ENCODE measurements at regions not wholly inside any gene's neighbourhood (a gene's known extent, or its start where the extent isn't known, plus 50 kb on each side); places are given as distances from the start of the nearest gene placed in this dataset.

- no peak overlapping the region for H3K27ac Mint-ChIP-seq
- no peaks in the 10 kb centered on the region for H3K4me1 Mint-ChIP-seq (ENCODE audit: low read depth)
- no peak overlapping the region for H3K4me3 Mint-ChIP-seq
- no peaks in the 10 kb centered on the region for H3K9me3 Mint-ChIP-seq
- peaks cover 3% of the 10 kb centered on the region for H3K27me3 Mint-ChIP-seq (ENCODE audit: low read depth)
- DNase-seq (ENCODE audit: low spot score): no peak
- H3K36me3 Mint-ChIP-seq (ENCODE audit: low read depth): no peaks in the 10 kb centered on the region
Measured at GRCh38 chr12:88327276-88327675, 185.2 kb downstream of the TMTC3 start.

GRCh38 chr12:88328090-88328489 is 186.0 kb downstream of the TMTC3 start:
- Mint-ChIP-seq H3K36me3 (ENCODE audit: low read depth) (no peaks in the 10 kb centered on the region), H3K4me3 (no peak overlapping the region), H3K27ac (no peak overlapping the region), H3K27me3 (ENCODE audit: low read depth) (peaks cover 6% of the 10 kb centered on the region), H3K9me3 (no peaks in the 10 kb centered on the region), H3K4me1 (ENCODE audit: low read depth) (no peaks in the 10 kb centered on the region)
- DNase-seq (ENCODE audit: low spot score): no peak

- no peak overlapping the region for H3K4me3 Mint-ChIP-seq
- peaks cover 2% of the 10 kb centered on the region for H3K4me1 Mint-ChIP-seq (ENCODE audit: low read depth)
- H3K9me3 Mint-ChIP-seq: no peaks in the 10 kb centered on the region
- H3K27ac Mint-ChIP-seq: no peak overlapping the region
- no peaks in the 10 kb centered on the region for H3K36me3 Mint-ChIP-seq (ENCODE audit: low read depth)
- H3K27me3 Mint-ChIP-seq (ENCODE audit: low read depth): peaks cover 6% of the 10 kb centered on the region
- DNase-seq (ENCODE audit: low spot score): no peak
Measured at GRCh38 chr12:88329833-88330232, 187.7 kb downstream of the TMTC3 start.

GRCh38 chr12:88334271-88334670 is 192.2 kb downstream of the TMTC3 start:
- Mint-ChIP-seq H3K4me1 (ENCODE audit: low read depth) (peaks cover 2% of the 10 kb centered on the region), H3K9me3 (no peaks in the 10 kb centered on the region), H3K27ac (no peak overlapping the region), H3K27me3 (ENCODE audit: low read depth) (peaks cover 3% of the 10 kb centered on the region), H3K4me3 (no peak overlapping the region), H3K36me3 (ENCODE audit: low read depth) (no peaks in the 10 kb centered on the region)
- DNase-seq (ENCODE audit: low spot score): no peak

- Mint-ChIP-seq H3K4me3 (no peak overlapping the region), H3K27me3 (ENCODE audit: low read depth) (peaks cover 3% of the 10 kb centered on the region), H3K27ac (no peak overlapping the region), H3K9me3 (peaks cover 3% of the 10 kb centered on the region), H3K36me3 (ENCODE audit: low read depth) (no peaks in the 10 kb centered on the region), H3K4me1 (ENCODE audit: low read depth) (peaks cover 4% of the 10 kb centered on the region)
- DNase-seq (ENCODE audit: low spot score): no peak
Measured at GRCh38 chr12:88336076-88336739, 194.1 kb downstream of the TMTC3 start.

- Mint-ChIP-seq H3K9me3 (peaks cover 3% of the 10 kb centered on the region), H3K27me3 (ENCODE audit: low read depth) (no peaks in the 10 kb centered on the region), H3K4me1 (ENCODE audit: low read depth) (peaks cover 4% of the 10 kb centered on the region), H3K4me3 (no peak overlapping the region), H3K36me3 (ENCODE audit: low read depth) (no peaks in the 10 kb centered on the region), H3K27ac (no peak overlapping the region)
- DNase-seq (ENCODE audit: low spot score): no peak
Measured at GRCh38 chr12:88338486-88338885, 196.4 kb downstream of the TMTC3 start.

- H3K4me3 Mint-ChIP-seq: no peak overlapping the region
- no peak overlapping the region for H3K27ac Mint-ChIP-seq
- peaks cover 3% of the 10 kb centered on the region for H3K9me3 Mint-ChIP-seq
- H3K27me3 Mint-ChIP-seq (ENCODE audit: low read depth): no peaks in the 10 kb centered on the region
- DNase-seq (ENCODE audit: low spot score): no peak
- H3K4me1 Mint-ChIP-seq (ENCODE audit: low read depth): peaks cover 2% of the 10 kb centered on the region
- H3K36me3 Mint-ChIP-seq (ENCODE audit: low read depth): no peaks in the 10 kb centered on the region
Measured at GRCh38 chr12:88339254-88339949, 197.3 kb downstream of the TMTC3 start.

GRCh38 chr12:88339966-88340365 is 197.9 kb downstream of the TMTC3 start:
- H3K9me3 Mint-ChIP-seq: peaks cover 3% of the 10 kb centered on the region
- H3K4me1 Mint-ChIP-seq (ENCODE audit: low read depth): peaks cover 2% of the 10 kb centered on the region
- H3K4me3 Mint-ChIP-seq: no peak overlapping the region
- no peak overlapping the region for H3K27ac Mint-ChIP-seq
- no peaks in the 10 kb centered on the region for H3K36me3 Mint-ChIP-seq (ENCODE audit: low read depth)
- no peaks in the 10 kb centered on the region for H3K27me3 Mint-ChIP-seq (ENCODE audit: low read depth)
- DNase-seq (ENCODE audit: low spot score): no peak

- DNase-seq (ENCODE audit: low spot score): no peak
- Mint-ChIP-seq H3K27ac (no peak overlapping the region), H3K4me1 (ENCODE audit: low read depth) (peaks cover 2% of the 10 kb centered on the region), H3K9me3 (peaks cover 3% of the 10 kb centered on the region), H3K36me3 (ENCODE audit: low read depth) (no peaks in the 10 kb centered on the region), H3K27me3 (ENCODE audit: low read depth) (no peaks in the 10 kb centered on the region), H3K4me3 (no peak overlapping the region)
Measured at GRCh38 chr12:88342251-88342806, 200.2 kb downstream of the TMTC3 start.

- H3K27me3 Mint-ChIP-seq (ENCODE audit: low read depth): no peaks in the 10 kb centered on the region
Measured at GRCh38 chr12:88351146-88351545, 209.0 kb downstream of the TMTC3 start.

GRCh38 chr12:88354691-88355090 is 212.6 kb downstream of the TMTC3 start:
- Mint-ChIP-seq H3K36me3 (ENCODE audit: low read depth) (no peaks in the 10 kb centered on the region), H3K27me3 (ENCODE audit: low read depth) (no peaks in the 10 kb centered on the region), H3K9me3 (peaks cover 14% of the 10 kb centered on the region), H3K4me1 (ENCODE audit: low read depth) (no peaks in the 10 kb centered on the region), H3K4me3 (no peak overlapping the region), H3K27ac (no peak overlapping the region)
- no peak for DNase-seq (ENCODE audit: low spot score)

More at GRCh38 chr12:88351146-88351545, 209.0 kb downstream of the TMTC3 start:
- Mint-ChIP-seq H3K4me3 (no peak overlapping the region), H3K27ac (no peak overlapping the region), H3K4me1 (ENCODE audit: low read depth) (no peaks in the 10 kb centered on the region), H3K36me3 (ENCODE audit: low read depth) (no peaks in the 10 kb centered on the region), H3K9me3 (peaks cover 9% of the 10 kb centered on the region)
- DNase-seq (ENCODE audit: low spot score): no peak

- Mint-ChIP-seq H3K27ac (no peak overlapping the region), H3K9me3 (peaks cover 14% of the 10 kb centered on the region), H3K4me3 (no peak overlapping the region), H3K36me3 (ENCODE audit: low read depth) (no peaks in the 10 kb centered on the region), H3K27me3 (ENCODE audit: low read depth) (no peaks in the 10 kb centered on the region), H3K4me1 (ENCODE audit: low read depth) (no peaks in the 10 kb centered on the region)
- no peak for DNase-seq (ENCODE audit: low spot score)
Measured at GRCh38 chr12:88360343-88360742, 218.2 kb downstream of the TMTC3 start.

GRCh38 chr12:88361493-88361892 is 218.8 kb downstream of the KITLG start:
- H3K27ac Mint-ChIP-seq: no peak overlapping the region
- no peaks in the 10 kb centered on the region for H3K4me1 Mint-ChIP-seq (ENCODE audit: low read depth)

GRCh38 chr12:88362439-88362838 is 217.8 kb downstream of the KITLG start:
- no peak for DNase-seq (ENCODE audit: low spot score)
- no peaks in the 10 kb centered on the region for H3K27me3 Mint-ChIP-seq (ENCODE audit: low read depth)
- no peaks in the 10 kb centered on the region for H3K4me1 Mint-ChIP-seq (ENCODE audit: low read depth)
- peaks cover 14% of the 10 kb centered on the region for H3K9me3 Mint-ChIP-seq
- no peak overlapping the region for H3K4me3 Mint-ChIP-seq
- no peaks in the 10 kb centered on the region for H3K36me3 Mint-ChIP-seq (ENCODE audit: low read depth)
- H3K27ac Mint-ChIP-seq: no peak overlapping the region

More at GRCh38 chr12:88361493-88361892, 218.8 kb downstream of the KITLG start:
- Mint-ChIP-seq H3K9me3 (peaks cover 14% of the 10 kb centered on the region), H3K4me3 (no peak overlapping the region), H3K36me3 (ENCODE audit: low read depth) (no peaks in the 10 kb centered on the region), H3K27me3 (ENCODE audit: low read depth) (no peaks in the 10 kb centered on the region)
- DNase-seq (ENCODE audit: low spot score): no peak
